HG03066 (cell line): ENCODE measurements at regions not wholly inside any gene's neighbourhood (a gene's known extent, or its start where the extent isn't known, plus 50 kb on each side); places are given as distances from the start of the nearest gene placed in this dataset.
"Not testable (repeated sequence)": the region's sequence is repeated elsewhere in the genome, so short reads cannot be mapped to it uniquely, and the experiment has no call there.

Experiments used
- ATAC-seq: cut with Tn5 transposase; IDR thresholded peaks from one replicate; pipeline ENCODE4 v1.9.1; 2021; ENCODE audit warnings: low read depth; ENCODE audit not compliant: unreplicated experiment

- ATAC-seq: not testable (repeated sequence)
Measured at GRCh38 chr7:150042281-150042680, 168.5 kb downstream of the ATP6V0E2 start.

- not testable (repeated sequence) for ATAC-seq
Measured at GRCh38 chr7:150044771-150045170, 171.0 kb downstream of the ATP6V0E2 start.

GRCh38 chr7:150045596-150045995 lies 171.8 kb downstream of the ATP6V0E2 start:
- ATAC-seq: not testable (repeated sequence)

- ATAC-seq: not testable (repeated sequence)
Measured at GRCh38 chr7:150046290-150047194, 172.8 kb downstream of the ATP6V0E2 start.

- ATAC-seq: not testable (repeated sequence)
Measured at GRCh38 chr7:150047329-150047728, 173.6 kb downstream of the ATP6V0E2 start.

GRCh38 chr7:150047772-150048171 lies 174.0 kb downstream of the ATP6V0E2 start:
- ATAC-seq: not testable (repeated sequence)

- ATAC-seq: not testable (repeated sequence)
Measured at GRCh38 chr7:150048244-150049011, 174.7 kb downstream of the ATP6V0E2 start.

- ATAC-seq: not testable (repeated sequence)
Measured at GRCh38 chr7:150049012-150049655, 175.4 kb downstream of the ATP6V0E2 start.

- ATAC-seq: not testable (repeated sequence)
Measured at GRCh38 chr7:150053396-150053795, 179.6 kb downstream of the ATP6V0E2 start.

- not testable (repeated sequence) for ATAC-seq
Measured at GRCh38 chr7:150054242-150054641, 180.5 kb downstream of the ATP6V0E2 start.

- peak; percentile 95 for ATAC-seq
Measured at GRCh38 chr7:150060259-150061221, 186.8 kb downstream of the ATP6V0E2 start.

- ATAC-seq: not testable (repeated sequence)
Measured at GRCh38 chr7:150063195-150063594, 189.4 kb downstream of the ATP6V0E2 start.

GRCh38 chr7:150069555-150070313 lies 196.0 kb downstream of the ATP6V0E2 start:
- not testable (repeated sequence) for ATAC-seq

- ATAC-seq: not testable (repeated sequence)
Measured at GRCh38 chr7:150077543-150077942, 203.8 kb downstream of the ATP6V0E2 start.

- not testable (repeated sequence) for ATAC-seq
Measured at GRCh38 chr7:150081865-150082264, 208.1 kb downstream of the ATP6V0E2 start.

- not testable (repeated sequence) for ATAC-seq
Measured at GRCh38 chr7:150084724-150085123, 211.0 kb downstream of the ATP6V0E2 start.

- not testable (repeated sequence) for ATAC-seq
Measured at GRCh38 chr7:150087478-150087877, 213.7 kb downstream of the ATP6V0E2 start.

- ATAC-seq: not testable (repeated sequence)
Measured at GRCh38 chr7:150089139-150089538, 215.4 kb downstream of the ATP6V0E2 start.

GRCh38 chr7:150090776-150091175 lies 217.0 kb downstream of the ATP6V0E2 start:
- not testable (repeated sequence) for ATAC-seq
